Suppressor macrophage treated with lipopolysaccharide for 1 hour (primary cell): ENCODE measurements at regions not wholly inside any gene's neighbourhood (a gene's known extent, or its start where the extent isn't known, plus 50 kb on each side); places are given as distances from the start of the nearest gene placed in this dataset.
A peak's percentile ranks its signal among the peaks of the same experiment; 100 is the strongest.

Experiments
- DNase-seq, 3 donors: peaks; one replicate each; pipeline ENCODE4 v3.0.0-alpha.2; 2020 to 2022

DNA sequence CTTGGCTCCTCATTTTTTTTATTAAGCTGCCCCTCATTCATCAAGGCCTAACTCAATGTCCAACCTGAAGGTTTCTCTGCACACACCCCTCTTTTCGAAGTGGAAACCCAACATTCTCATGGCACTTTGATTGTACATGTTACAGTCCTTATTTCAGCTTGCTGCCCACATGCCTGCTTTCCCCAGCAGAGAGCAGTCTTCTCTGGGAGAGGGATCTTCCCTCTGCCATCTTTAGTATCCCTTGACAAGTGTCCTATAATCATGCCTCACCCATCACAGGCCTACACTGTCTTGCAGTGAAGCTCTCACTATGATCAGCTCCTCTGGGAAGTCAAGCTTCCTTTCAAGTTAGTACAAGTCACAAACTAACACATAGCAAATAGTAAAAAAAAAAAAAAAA is 175.1 kb downstream of the ACER2 start:
- peak in 1 of 3 donors; percentile 11 for DNase-seq

DNA sequence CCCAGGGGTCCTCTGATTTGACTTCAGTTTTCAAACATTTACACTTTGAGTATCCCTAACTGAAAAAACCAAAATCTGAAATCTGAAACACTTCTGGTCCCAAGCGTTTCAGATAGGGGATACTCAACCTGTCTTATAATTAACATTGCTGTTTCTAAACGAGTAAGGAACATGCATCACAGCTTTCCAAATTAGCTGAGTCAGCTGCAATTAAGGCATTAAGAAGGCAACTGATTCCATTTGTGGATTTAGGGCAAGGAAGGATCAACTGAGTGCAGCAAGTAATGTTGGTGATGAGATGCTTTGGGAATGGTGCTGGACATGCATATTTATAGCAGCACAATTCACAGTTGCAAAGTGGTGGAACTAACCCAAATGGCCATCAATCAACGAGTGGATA is 168.6 kb downstream of the ACER2 start:
- DNase-seq: no peak

DNA sequence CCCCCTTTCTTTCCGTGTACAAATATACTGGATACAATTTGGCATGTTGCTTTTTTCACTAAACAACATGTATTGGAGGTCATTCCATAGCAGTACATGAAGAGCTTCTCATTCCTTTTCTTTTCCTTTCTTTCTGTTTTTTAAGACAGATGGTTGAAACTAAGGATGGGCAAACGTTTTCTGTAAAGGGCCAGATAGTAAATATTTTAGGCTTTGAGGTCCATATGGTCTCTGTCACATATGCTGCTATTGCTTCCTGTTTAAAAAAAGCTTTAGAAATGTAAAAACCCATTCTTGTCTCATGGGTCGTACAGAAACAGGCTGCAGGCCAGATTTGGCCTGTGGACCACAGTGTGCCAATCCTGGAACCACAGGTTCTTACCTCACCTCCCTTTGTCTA is 160.1 kb downstream of the ACER2 start:
- DNase-seq: no peak

DNA sequence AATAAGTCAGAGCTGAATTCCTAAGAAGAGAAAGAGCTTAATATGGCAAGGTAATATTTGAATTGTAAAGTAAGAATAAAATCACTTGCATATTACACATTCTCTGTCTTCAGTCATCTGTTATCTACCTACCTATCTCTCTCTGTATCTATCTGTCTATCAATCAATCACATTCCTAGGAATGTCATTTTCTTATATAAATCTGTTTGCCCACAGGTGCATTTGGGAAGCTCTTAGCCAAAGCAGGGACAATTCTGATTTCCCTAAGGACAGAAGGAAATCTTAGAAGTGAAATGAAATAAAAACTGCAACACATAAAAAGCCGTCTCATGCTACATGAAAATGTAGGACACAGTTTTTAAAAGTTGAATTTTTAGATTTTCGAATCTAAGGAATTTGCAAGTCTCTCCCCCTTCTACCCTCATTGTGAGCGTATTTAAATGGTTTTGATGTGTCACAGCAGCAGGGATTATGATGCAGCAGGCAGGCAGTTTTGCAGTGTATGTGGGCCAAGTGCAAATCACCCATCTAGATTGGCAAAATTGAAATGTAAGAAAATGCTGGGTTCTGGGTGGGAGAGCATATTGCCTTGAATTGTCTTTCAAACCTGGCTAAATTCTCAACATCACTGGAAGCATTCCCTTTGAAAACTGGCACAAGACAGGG is 155.7 kb downstream of the ACER2 start:
- DNase-seq: no peak

DNA sequence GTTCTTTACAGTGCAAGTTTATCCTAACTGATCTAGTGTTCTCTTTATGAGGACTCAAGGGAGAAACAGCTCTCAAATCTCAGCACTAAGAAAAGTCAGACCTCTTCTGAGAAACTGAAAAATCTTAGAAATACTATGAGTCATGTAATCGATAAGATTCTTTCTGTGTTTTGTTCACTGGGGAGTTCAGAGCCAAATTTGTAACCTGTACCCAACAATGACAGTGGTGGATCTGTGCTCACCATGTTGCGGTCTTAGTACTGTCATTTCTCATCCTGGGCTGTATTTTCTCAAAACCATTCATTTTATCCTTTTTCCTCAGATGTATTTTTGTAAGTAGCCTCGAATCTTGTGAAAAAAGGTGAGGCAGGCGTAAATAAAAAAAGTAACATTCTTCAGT is 146.4 kb downstream of the ACER2 start:
- no peak for DNase-seq

DNA sequence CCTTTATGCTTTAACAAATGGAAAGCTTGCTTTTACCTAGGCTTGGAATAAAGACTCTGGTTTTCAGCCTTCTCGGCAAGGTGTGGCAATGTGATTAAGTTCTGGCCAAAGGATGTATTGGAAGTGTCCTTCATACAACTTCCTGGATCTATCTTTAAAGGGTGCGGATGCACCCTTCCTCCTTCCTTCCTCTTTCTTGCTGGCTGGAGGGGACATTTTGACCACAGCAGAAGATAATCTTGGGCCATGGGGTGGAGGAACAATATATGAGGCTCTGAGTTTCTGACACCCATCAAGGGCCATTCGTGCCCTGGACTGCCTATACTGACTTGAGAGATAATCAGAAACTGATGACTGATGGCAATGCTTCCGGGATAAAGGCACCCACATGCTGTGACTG is 145.7 kb downstream of the ACER2 start:
- no peak for DNase-seq

DNA sequence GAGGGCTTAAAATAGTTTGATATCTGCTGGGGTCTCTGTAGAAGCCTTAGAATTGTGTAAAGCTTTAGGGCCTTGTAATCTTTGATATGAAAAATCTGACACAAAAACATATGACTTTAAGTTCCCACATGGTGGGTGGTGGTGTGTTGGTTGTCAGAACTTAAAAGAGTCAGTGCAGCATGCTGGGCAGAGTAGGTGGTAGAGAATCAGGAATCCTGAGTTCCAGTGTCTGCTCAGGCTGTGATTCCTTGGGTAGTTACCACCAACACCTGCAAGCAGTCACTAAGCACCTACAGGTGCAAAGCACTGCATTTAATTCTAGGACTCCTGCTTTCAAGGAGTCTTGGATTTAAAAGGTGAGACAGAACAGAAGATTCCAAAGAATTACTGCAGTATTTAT is 144.6 kb downstream of the ACER2 start:
- DNase-seq: peak in 1 of 3 donors; percentile 2

DNA sequence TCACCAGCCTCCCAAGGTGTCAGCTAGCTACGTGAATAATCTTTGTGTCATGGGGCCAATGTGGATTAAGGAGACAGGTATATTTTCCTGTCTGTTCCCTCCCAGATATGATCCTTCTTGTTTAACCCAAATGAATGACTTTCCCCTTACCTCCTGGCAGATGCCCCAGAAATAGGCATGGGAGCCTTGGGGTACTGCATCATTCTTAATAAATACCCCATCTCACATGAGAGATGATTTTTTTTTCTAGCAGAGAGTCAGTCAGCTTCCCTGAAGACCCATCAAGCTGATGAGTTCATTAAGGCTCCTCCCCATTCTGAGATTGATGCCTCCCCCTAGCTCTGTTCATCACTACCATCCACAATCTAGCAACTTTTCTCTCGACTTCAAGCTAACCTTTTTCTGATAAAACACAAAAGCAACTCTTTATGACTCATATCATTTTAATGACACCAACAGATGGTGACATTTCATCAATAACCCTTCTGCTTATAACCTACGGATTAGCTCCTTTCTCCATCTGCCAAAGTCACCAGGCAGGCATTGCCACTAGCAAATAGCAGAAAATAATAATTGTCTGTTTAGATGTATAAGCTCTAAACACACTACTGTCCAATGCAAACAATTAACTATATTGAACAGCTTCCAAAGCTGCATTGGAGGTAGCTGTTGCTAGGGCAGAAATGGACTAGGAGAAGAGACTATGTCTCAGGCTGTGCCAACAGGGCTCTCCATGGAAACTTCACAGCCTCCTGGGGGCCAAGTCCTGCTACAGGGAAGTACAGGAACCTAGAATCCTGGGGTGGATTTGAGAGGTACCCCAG is 143.7 kb downstream of the ACER2 start:
- no peak for DNase-seq

DNA sequence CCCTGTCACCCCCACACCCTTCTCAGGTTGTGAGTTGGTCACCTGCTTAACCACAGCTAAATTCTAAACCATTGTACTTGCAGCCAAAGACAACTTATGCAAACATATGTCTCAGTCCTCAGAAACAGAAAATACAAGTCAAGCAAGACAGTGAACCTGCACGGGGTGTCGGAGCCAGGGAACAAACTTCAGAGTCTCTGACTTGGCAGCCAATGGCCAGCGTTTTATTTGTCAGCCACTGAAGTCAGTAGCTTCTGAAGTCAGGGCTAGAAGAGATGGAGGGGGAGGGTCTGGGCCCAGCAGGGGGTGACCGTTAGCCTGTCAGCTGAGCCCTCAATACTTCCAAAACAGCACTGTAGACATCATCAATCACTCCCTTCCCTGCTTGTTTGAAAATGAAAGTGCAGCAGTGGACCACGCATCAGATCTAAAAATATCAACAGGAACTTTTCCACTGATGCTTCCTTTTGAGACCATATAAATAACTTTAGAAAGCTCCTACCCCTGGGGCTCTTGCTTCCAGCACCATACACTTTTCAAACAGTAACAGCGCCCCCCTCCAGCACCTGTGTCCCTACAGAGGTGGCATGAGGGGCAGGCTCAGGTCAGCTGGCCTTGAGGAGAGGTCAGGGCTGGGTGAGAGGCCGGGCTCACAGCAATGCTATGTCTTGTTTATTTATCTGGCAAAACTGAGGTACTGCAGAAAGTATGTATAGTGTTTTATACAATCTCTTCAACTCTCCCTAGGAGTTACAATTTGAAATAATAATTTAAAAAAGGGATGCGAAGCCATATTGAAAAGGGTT is 142.5 kb downstream of the ACER2 start:
- peak in 1 of 3 donors; percentile 3 for DNase-seq

DNA sequence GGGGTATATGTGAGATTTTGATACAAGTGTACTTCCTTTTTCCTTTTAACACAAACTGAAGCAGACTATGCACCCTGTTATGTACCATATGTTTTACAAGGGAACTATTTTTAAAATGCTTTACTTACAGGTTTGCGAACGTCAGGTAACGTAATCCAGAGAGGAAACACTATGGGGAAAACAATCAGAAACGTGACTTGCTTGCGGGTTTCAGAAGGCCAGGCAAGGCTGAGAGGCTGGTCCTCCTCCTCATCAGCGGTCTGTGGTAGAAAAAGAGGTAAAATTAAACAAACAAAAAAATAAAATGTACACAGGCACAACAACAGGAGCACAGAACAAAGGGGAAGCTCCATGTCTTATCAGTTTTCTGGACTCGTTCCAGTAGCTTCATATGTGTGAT is 141.2 kb downstream of the ACER2 start:
- no peak for DNase-seq

DNA sequence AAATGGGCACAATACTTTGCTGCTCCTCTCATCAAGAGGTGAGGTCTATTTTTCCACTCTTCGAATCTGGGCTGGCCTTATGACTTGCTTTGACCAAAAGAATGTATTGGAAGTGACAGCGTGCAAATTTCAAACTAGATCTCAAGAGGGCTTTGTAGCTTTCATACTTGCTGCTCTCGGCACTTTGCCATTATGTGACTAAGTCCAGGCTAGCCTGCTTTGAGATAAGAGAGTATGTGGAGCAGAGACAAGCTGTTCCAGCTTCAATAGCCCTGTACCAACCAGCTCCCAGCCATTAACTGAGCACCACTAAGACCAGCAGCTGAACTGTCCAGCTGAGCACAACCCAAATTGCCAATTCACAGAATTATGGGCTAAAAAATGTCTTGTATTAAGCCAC is 124.6 kb downstream of the ACER2 start:
- no peak for DNase-seq

DNA sequence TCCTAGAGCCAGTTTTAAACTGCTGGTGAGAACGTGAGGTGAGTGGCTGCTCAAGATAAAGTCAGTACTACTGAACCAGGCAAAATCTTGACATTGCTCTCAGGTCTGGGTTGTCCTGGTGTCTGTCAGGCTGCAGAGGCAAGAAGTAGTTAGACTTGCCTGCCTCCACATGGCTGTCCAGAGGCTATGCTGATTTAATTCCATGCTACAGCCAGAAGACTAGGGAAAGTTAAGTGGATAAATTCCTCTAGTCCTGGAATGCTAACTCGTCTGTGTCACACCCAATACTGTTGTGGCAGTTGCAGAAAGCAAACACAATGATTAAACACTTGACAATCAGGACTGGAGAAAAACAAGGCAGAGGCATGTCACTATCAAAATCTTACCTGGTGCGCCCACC is 118.9 kb downstream of the ACER2 start:
- no peak for DNase-seq

DNA sequence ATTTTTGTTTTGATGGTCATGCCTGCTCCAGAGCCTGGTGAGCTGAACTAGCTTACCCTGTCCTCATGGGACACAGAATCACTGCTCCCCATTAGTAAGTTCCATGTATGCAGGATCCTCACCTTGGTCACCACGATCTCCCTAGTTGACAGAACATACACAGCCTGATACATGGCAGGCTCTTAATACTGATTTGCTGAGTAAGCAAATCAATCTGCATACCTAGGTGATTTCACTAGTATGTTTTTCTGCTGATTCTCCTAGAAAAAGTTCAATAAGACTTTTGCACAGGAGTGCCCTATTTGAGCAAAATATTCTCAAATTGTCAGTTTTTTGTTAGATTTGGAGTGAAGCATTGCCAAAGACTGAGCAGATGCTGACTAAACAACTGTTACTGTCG is 113.7 kb downstream of the ACER2 start:
- no peak for DNase-seq

DNA sequence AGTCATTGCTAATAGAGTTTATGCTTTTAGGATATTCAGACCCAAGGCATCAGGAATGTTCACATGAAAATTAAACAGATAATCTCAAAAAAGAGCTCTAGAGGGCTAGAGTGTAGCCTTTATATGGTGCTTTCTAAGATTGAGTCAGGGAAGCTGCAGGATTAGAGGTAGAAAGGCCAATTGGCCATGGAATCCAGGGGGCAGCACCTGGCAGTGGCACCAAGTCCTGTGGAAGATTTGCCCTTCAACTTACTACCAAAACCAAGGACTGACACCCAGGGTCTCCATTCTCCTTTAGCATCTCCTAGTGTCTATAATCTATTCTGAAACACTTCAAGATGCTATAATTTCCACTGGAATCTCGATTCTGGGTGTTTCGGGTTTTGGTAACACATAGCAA is 112.4 kb downstream of the ACER2 start:
- DNase-seq: no peak

DNA sequence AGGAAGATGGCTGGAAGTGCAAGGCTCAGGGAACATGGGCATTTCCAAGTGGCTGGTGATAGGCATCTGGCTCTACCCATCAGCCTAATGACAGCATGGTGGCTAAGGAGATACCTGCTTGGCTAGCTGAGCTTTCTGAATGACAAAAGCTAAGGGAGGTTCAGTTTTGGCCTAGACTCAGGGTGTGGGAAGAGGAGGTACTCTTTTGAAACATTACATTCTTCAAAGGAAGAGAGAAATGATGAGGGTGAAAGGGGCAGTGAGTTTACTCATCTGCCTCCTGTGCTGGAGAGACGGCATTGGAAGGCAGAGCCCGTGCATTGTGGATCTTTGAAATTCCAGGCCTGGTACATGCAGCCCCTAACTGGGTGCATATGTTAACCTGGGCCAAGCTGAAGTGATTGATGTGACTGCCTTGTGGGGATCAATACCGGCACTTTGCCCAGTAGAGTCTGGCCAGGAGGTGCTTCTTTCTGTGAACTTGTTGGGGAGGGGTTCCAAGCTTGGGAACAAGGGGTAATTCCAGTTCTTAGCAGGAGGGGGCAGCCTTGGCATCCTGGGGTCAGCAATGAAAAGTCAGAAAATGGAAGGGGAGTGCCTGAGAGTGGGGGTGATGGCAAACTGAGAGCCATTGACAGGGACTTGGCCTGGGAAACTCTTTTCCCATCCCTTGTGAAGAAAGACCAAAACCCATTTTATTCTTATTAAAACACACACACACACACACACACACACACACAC is 108.6 kb downstream of the ACER2 start:
- peak in 2 of 3 donors; percentile 35 to 38 for DNase-seq

DNA sequence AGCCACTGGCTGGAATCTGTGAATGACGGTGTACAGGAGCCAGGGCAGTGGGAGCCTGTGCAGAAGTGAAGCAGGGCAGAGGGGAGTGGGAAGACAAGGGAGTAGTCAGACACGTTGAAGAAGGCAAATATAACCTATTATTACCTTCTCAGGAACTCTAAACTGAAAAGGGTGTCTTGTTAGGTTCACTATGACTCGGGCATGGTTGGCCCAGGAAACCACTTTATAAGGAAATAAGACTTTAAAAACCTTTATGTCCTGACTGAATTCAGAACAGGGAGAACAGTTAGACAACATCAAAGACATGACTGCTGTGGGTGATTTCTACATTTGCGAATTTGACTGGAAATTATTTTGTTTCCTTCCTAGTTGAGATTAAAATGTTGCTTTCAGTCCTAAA is 107.5 kb downstream of the ACER2 start:
- DNase-seq: no peak

DNA sequence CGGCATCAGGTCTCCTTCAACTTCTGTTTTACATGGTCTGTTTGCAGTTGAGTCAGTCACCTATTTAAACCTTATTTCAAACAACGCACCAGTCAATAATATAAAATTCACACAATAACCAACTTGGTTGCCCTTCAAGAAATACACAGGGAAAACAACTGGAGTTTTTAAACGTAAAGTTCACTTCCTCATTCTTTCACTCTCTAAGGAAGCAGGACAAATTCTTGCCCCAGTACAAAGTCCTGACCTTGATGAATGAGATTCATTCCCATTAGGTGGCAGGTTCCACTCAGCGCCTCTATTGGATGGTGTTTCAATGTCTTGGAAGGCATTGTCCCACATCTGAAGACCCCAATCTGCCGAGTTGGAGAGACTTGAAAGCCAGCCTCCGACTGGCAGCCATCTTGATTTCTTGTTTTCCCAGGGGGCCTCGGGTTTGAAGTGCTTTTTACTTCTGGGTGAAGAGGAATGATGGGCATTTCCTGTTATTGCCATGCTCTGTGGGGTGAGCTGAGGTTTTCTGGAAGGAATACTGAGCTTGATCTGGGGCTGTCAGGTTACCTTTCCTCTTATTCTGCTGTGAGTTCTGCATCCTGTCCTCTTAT is 105.0 kb downstream of the ACER2 start:
- DNase-seq: no peak

DNA sequence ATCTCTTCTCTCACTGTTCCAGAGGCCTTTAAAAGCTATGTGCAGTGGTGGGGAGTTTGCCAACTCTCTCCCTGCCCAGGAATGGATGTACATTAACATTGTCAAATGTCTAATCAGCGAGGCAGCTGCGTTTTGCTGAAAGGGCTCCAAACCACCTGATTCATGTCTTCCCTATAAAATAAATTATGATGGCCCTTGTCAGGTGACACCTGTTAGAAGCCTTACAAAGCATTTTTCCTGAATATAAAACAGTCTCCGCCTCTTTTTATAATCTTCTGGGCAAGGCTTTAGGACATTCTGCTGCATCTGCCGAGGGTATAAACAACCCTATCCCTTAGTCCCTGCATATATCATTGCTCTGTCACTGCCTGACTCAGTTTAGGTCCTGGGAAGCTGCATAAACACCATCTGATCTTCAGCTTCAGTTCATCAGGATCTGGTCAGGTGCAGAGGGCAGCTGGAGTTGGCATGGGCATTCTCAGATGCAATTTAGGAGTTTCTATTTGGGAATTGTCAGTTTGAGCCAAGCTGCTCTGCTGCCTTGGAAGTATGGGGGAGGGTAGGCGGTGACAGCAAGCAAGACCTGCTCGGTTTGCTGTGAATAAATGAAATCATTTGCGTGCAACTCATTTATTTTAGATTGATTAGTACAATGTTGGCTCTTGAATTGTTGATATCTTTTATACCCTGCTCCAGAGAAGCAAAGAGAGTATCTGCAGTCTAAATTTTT is 103.5 kb downstream of the ACER2 start:
- DNase-seq: no peak

DNA sequence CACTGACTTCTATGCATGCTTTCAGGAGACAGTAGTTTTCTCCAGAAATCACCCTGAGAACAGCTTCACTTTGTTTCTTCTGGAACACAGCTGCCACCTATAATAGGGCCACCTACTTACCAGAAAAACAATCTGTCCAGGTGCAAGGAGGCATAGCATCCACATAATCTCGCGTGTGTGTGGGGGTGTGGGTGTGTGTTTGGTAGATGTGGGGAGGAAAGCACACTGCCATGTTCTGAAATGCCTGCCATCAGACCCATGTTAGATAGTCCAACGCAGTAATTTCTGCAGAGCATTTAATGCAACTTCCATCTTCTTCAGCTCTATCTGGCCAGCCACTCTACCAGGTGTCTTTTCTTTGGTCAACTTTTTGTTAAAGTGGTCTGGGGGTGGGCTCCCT is 102.9 kb downstream of the ACER2 start:
- no peak for DNase-seq

DNA sequence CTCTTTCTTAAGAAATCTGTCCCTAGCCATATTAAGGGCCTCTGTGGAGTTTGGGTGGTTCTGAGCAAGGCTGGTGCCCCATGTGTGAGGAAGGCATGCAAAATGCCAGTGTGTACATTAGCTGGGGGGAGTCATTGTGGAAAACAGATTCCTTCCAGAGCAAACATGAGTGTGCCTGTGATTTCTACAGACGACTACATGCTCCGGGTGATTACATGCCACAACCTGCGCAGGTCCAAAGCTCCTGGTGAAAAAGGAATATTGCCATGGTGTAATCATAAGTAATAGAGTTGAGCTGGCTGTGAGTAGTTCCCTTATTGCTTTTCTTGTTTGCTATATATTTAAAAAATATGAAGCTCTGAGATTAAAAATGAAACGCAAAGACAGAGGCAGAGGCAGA is 102.1 kb downstream of the ACER2 start:
- DNase-seq: no peak
